Transverse colon (tissue), 4 donors: ENCODE measurements at regions not wholly inside any gene's neighbourhood (a gene's known extent, or its start where the extent isn't known, plus 50 kb on each side); places are given as distances from the start of the nearest gene placed in this dataset.

Experiments used
- DNase-seq: peaks from one replicate; pipeline ENCODE4 v3.0.0-alpha.2; 2019
- H3K27ac ChIP-seq, 4 donors: fragments of 200-600 bp; sonication (generic); 2 replicates each; pipeline ENCODE4 v1.5.1; 2016 to 2018; ENCODE audit warnings: inconsistent platforms in 4 of 4
- H3K27me3 ChIP-seq: fragments of 200-600 bp; sonication (generic); 2 replicates; pipeline ENCODE4 v1.5.1; 2017; ENCODE audit warnings: inconsistent platforms
- H3K36me3 ChIP-seq, 4 donors: fragments of 200-600 bp; sonication (generic); 2 replicates each; pipeline ENCODE4 v1.5.1; 2017 to 2019; ENCODE audit warnings: inconsistent platforms in 4 of 4
- H3K4me1 ChIP-seq, 4 donors: fragments of 200-600 bp; sonication (generic); 2 replicates each; pipeline ENCODE4 v1.5.1; 2017 to 2020; ENCODE audit warnings: inconsistent platforms in 4 of 4
- H3K4me3 ChIP-seq, 4 donors: fragments of 200-600 bp; sonication (generic); 1 replicate in 1 of 4; 2 replicates in 3 of 4; pipeline versions ENCODE4 v1.5.1 to v1.6.1; 2017 to 2019; ENCODE audit warnings: inconsistent platforms in 4 of 4
- H3K9me3 ChIP-seq, 2 donors: fragments of 200-600 bp; sonication (generic); 2 replicates each; pipeline ENCODE4 v1.5.1; 2017 to 2019; ENCODE audit warnings: inconsistent platforms in 2 of 2
- EP300 ChIP-seq: sonication (generic); formaldehyde crosslinking; IDR thresholded peaks from one replicate; pipeline ENCODE4 v1.6.1; 2017; ENCODE audit warnings: antibody characterized with exemption, low read depth
- POLR2A ChIP-seq: fragments of 450-650 bp; IDR thresholded peaks from one replicate; pipeline ENCODE4 v1.6.1; 2016; ENCODE audit warnings: antibody characterized with exemption, mild to moderate bottlenecking, moderate library complexity
- POLR2AphosphoS5 ChIP-seq, 3 donors: sonication (generic); formaldehyde crosslinking; IDR thresholded peaks; one replicate each; pipeline ENCODE4 v1.6.1; 2016; ENCODE audit warnings: antibody characterized with exemption in 3 of 3
- WGBS, 2 donors: methylation state at CpG; one replicate each; pipeline ENCODE4 v1.1.5; 2018; ENCODE audit warnings: low coverage in 1 of 2; 5-methylcytosine and 5-hydroxymethylcytosine counted together
- in situ Hi-C, 4 donors: fragments of 200-750 bp; cut with MboI; loops; one replicate each; pipeline versions ENCODE4 v1.15.0 to v1.15.1; 2017; ENCODE audit warnings: low sequenced_read_pairs in 3 of 4, low pct_ligation_motif_present in 1 of 4, low pct_unique_long_range_greater_than_20kb in 1 of 4
- intact Hi-C: fragments of 100-400 bp; cut with DNase I; formaldehyde crosslinking; loops from one replicate; pipeline ENCODE4 v1.15.1; 2023; ENCODE audit warnings: low total_unique reads
- TF ChIP-seq, protein P1 (sequence below), 5 experiments: fragments of 200-600 bp in 3 of 5; fragments of 450-650 bp in 2 of 5; sonication (generic) in 3 of 5; IDR thresholded peaks; 1 replicate in 2 of 5; 2 replicates in 3 of 5; pipeline ENCODE4 v1.5.1; 2016 to 2017; ENCODE audit warnings: antibody characterized with exemption in 5 of 5, inconsistent platforms in 3 of 5, mild to moderate bottlenecking in 2 of 5, moderate library complexity in 1 of 5

DNA sequence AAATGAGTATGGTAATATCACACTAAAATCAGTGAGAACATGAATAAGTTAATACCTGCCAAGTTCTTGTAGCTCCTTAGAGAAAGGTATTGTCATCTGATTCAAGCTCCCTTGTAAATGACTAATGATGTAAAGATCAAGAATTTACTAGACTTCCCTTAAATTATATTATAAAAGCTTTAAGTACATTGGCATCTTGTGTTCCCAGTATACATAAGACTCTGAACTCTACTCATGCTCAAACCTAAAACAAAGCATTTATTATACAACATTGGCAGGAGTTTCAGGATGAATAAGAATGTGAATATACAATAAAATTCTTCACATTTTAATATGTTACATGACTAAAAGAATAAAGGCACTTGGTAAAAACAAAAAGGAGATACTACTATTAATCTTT is 126.8 kb upstream of the UNC5C start:
- TF ChIP-seq POLR2A (no peak), EP300 (no peak), POLR2AphosphoS5 (IDR thresholded peaks at IDR 0.05) (no peak)
- TF ChIP-seq, protein P1, sequence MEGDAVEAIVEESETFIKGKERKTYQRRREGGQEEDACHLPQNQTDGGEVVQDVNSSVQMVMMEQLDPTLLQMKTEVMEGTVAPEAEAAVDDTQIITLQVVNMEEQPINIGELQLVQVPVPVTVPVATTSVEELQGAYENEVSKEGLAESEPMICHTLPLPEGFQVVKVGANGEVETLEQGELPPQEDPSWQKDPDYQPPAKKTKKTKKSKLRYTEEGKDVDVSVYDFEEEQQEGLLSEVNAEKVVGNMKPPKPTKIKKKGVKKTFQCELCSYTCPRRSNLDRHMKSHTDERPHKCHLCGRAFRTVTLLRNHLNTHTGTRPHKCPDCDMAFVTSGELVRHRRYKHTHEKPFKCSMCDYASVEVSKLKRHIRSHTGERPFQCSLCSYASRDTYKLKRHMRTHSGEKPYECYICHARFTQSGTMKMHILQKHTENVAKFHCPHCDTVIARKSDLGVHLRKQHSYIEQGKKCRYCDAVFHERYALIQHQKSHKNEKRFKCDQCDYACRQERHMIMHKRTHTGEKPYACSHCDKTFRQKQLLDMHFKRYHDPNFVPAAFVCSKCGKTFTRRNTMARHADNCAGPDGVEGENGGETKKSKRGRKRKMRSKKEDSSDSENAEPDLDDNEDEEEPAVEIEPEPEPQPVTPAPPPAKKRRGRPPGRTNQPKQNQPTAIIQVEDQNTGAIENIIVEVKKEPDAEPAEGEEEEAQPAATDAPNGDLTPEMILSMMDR (IDR thresholded peaks at IDR 0.05): no peak
- in situ Hi-C loops (no loop called here), intact Hi-C loops (no loop called here)
- no peak for DNase-seq
- Histone ChIP-seq H3K27me3 (no peaks in the 10 kb centered on the region), H3K27ac (no peak overlapping the region), H3K4me3 (no peak overlapping the region), H3K36me3 (no peaks in the 10 kb centered on the region), H3K4me1 (no peaks in the 10 kb centered on the region), H3K9me3 (no peaks in the 10 kb centered on the region)

DNA sequence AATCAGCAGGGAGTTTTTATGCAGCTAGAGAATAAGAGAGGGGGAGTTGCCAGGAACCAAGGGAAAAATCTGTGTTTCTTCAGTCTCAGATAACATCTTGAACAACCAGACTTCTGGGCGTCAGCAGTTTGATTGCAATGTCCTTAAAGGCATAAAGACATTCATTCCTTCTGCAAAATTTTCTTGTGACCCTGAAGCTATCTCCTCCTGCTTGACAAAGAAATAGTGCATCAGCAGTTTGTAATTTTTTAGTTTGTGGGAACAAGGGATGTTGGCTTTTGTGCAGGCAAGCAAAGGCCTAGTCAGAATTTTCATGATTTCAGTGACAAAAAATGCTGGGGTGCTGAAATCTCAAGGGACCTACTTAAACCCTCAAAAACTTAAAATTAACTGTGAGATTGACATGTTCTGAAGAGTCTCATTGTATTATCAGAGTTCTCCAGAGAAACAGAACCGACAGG is 125.8 kb upstream of the UNC5C start:
- Histone ChIP-seq H3K27me3 (no peaks in the 10 kb centered on the region), H3K36me3 (no peaks in the 10 kb centered on the region), H3K27ac (no peak overlapping the region), H3K4me1 (no peaks in the 10 kb centered on the region), H3K9me3 (no peaks in the 10 kb centered on the region), H3K4me3 (no peak overlapping the region)
- in situ Hi-C loops: no loop called here
- DNase-seq: no peak
- WGBS, 2 donors: 65 to 67% methylated on average over 2 of the region's 2 CpGs
- intact Hi-C loops: no loop called here
- no peak for TF ChIP-seq POLR2AphosphoS5 (IDR thresholded peaks at IDR 0.05)
- TF ChIP-seq, protein P1 (IDR thresholded peaks at IDR 0.05): no peak
- TF ChIP-seq EP300: no peak
- no peak for TF ChIP-seq POLR2A

DNA sequence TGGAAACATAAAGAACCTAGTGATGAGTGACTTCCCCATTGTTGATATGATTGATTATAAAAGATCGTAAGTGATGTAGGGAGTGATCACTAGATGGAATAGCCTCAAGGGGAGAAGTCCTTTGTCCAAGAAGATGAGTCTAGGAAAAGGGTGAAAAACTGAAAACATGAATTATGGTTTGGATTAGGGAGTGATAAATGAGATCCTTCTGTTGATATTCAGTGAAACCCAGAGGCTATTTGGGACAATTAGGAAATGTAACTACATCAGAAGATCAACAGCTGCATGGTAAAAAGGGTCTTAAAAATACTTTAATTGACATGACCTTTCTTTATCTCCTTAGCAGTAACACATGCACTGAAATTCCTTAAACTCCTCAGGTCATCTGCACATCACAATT is 124.0 kb upstream of the UNC5C start:
- 75 to 90% methylated on average over 1 of the region's 1 CpG for WGBS, 2 donors
- in situ Hi-C loops (no loop called here), intact Hi-C loops (no loop called here)
- H3K9me3 ChIP-seq: no peaks in the 10 kb centered on the region
- no peaks in the 10 kb centered on the region for H3K4me1 ChIP-seq
- TF ChIP-seq POLR2A (no peak), EP300 (no peak), POLR2AphosphoS5 (IDR thresholded peaks at IDR 0.05) (no peak)
- TF ChIP-seq, protein P1 (IDR thresholded peaks at IDR 0.05): no peak
- H3K36me3 ChIP-seq: no peaks in the 10 kb centered on the region
- no peak overlapping the region for H3K27ac ChIP-seq
- H3K27me3 ChIP-seq: no peaks in the 10 kb centered on the region
- DNase-seq: no peak
- H3K4me3 ChIP-seq: no peak overlapping the region

DNA sequence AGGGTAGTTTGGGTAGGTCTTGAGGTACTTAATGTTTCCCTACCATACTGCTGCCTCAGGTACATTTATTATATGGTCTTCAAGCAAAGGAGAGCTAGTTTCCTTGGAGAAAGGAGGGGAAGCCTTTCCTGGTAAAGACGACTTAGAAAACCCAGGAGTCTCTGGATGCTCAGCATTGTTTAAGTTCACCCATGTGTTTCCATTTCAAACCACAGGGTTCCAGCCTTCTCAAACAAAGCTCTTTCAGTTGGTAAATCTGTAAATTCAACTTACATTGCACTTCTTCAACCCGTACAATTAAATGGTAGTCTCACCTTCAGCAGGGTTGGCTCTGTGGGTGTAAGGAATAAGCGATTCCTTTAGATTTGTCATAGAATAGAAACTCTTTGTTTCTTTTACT is 111.9 kb upstream of the UNC5C start:
- Histone ChIP-seq H3K27me3 (no peaks in the 10 kb centered on the region), H3K4me1 (no peaks in the 10 kb centered on the region), H3K4me3 (no peak overlapping the region), H3K36me3 (no peaks in the 10 kb centered on the region), H3K9me3 (peaks cover 0 to 7% of the 10 kb centered on the region in 2 donors), H3K27ac (no peak overlapping the region)
- TF ChIP-seq, protein P1 (IDR thresholded peaks at IDR 0.05): no peak
- TF ChIP-seq POLR2AphosphoS5 (IDR thresholded peaks at IDR 0.05) (no peak), POLR2A (no peak), EP300 (no peak)
- WGBS, 2 donors: 75 to 85% methylated on average over 3 of the region's 3 CpGs
- intact Hi-C loops: no loop called here
- in situ Hi-C loops: no loop called here
- no peak for DNase-seq
